ENCODE measurements at regions not wholly inside any gene's neighbourhood (a gene's known extent, or its start where the extent isn't known, plus 50 kb on each side); places are given as distances from the start of the nearest gene placed in this dataset. TPM values are rescaled to one million over a fixed set of nuclear protein-coding genes. Genes with fewer than 3 reads are reported as not detected.

GRCh38 chr15:62991698-62992097 lies 50.8 kb upstream of the TPM1 start:
- Mint-ChIP-seq H3K4me3 (no peak overlapping the region), H3K4me1 (no peaks in the 10 kb centered on the region), H3K27ac (no peak overlapping the region), H3K27me3 (peaks cover 24% of the 10 kb centered on the region), H3K9me3 (ENCODE audit: insufficient read depth) (no peaks in the 10 kb centered on the region)
- no CpG with 5 or more reads among the region's 2 CpGs for WGBS (ENCODE audit: insufficient coverage)
- H3K36me3 ChIP-seq (replicated peaks in 1 of 2; ENCODE audit: control extremely low read depth in 1 of 2, control insufficient read depth in 1 of 2, extremely low read depth in 1 of 2, insufficient read depth in 2 of 2, low read length in 1 of 2) = no peaks in the 10 kb centered on the region
- H3K27ac ChIP-seq (ENCODE audit: low read length in 2 of 2) = no peak overlapping the region
- no peaks in the 10 kb centered on the region for H3K79me2 ChIP-seq (ENCODE audit: control insufficient read depth, insufficient read depth, low read length)
- DNase-seq = no peak
- peaks cover 0 to 10% (median 3%) of the 10 kb centered on the region in 4 experiments for H3K27me3 ChIP-seq (replicated peaks in 1 of 4; ENCODE audit: control extremely low read depth in 1 of 4, control insufficient read depth in 3 of 4, insufficient read depth in 4 of 4, low read length in 3 of 4)
- no peak overlapping the region for H3K4me2 ChIP-seq (replicated peaks; ENCODE audit: low read depth, low read length, poor library complexity, severe bottlenecking)
- H3K9ac ChIP-seq (ENCODE audit: low read length) = no peak overlapping the region
- TF ChIP-seq CTCF (IDR thresholded peaks at IDR 0.05) (no peak), EZH2 (IDR thresholded peaks at IDR 0.05; ENCODE audit: borderline replicate concordance, insufficient read depth, low read depth, low read length, poor library complexity, severe bottlenecking) (no peak)
- ChIA-PET POLR2A (no interaction called here), CTCF (no interaction called here)
- intact Hi-C loops (cut with micrococcal nuclease) = no loop called here
- no peak overlapping the region for H2AFZ ChIP-seq (ENCODE audit: insufficient read depth, low read depth, low read length, poor library complexity, severe bottlenecking)
- H3K4me1 ChIP-seq (ENCODE audit: control insufficient read depth in 2 of 2, insufficient read depth in 2 of 2, low read length in 2 of 2) = no peaks in the 10 kb centered on the region
- no peak overlapping the region for H3K4me3 ChIP-seq (ENCODE audit: control extremely low read depth in 1 of 5, extremely low read depth in 1 of 5, insufficient read depth in 1 of 5, low read depth in 2 of 5, low read length in 4 of 5)
- H3K9me3 ChIP-seq (ENCODE audit: control extremely low read depth in 1 of 3, control insufficient read depth in 2 of 3, insufficient read depth in 1 of 3, low read length in 2 of 3) = no peaks in the 10 kb centered on the region
- no peaks in the 10 kb centered on the region for H4K20me1 ChIP-seq (ENCODE audit: control insufficient read depth, insufficient read depth, low read length, poor library complexity, severe bottlenecking)
- no peak for ATAC-seq (ENCODE audit: low read depth)

DNA sequence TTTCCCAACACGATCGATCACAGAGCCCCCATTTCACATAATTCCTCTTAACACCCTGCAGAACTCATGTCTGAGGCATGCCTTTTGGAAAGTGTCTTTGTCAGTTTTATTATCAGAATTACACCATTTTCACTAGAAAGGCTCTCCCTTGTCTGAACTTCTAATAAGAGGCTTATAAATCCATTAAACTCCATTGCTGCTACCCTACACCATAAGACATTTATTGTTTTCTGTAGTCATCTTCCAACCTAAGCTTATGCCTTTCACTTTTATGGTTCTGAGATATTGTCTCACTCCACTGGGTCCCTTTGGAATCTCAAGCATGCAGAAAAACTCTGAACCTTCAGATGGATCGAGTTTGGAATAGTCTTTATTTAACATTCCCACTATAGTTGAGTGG lies 50.2 kb upstream of the TPM1 start:
- Histone ChIP-seq H3K27ac (ENCODE audit: low read length in 2 of 2) (no peak overlapping the region), H3K4me1 (ENCODE audit: control insufficient read depth in 2 of 2, insufficient read depth in 2 of 2, low read length in 2 of 2) (no peaks in the 10 kb centered on the region), H3K79me2 (ENCODE audit: control insufficient read depth, insufficient read depth, low read length) (no peaks in the 10 kb centered on the region), H3K9ac (ENCODE audit: low read length) (no peak overlapping the region), H3K4me3 (ENCODE audit: control extremely low read depth in 1 of 5, extremely low read depth in 1 of 5, insufficient read depth in 1 of 5, low read depth in 2 of 5, low read length in 4 of 5) (no peak overlapping the region), H2AFZ (ENCODE audit: insufficient read depth, low read depth, low read length, poor library complexity, severe bottlenecking) (no peak overlapping the region), H3K36me3 (replicated peaks in 1 of 2; ENCODE audit: control extremely low read depth in 1 of 2, control insufficient read depth in 1 of 2, extremely low read depth in 1 of 2, insufficient read depth in 2 of 2, low read length in 1 of 2) (no peaks in the 10 kb centered on the region), H3K4me2 (replicated peaks; ENCODE audit: low read depth, low read length, poor library complexity, severe bottlenecking) (no peak overlapping the region), H4K20me1 (ENCODE audit: control insufficient read depth, insufficient read depth, low read length, poor library complexity, severe bottlenecking) (no peaks in the 10 kb centered on the region), H3K9me3 (ENCODE audit: control extremely low read depth in 1 of 3, control insufficient read depth in 2 of 3, insufficient read depth in 1 of 3, low read length in 2 of 3) (no peaks in the 10 kb centered on the region), H3K27me3 (replicated peaks in 1 of 4; ENCODE audit: control extremely low read depth in 1 of 4, control insufficient read depth in 3 of 4, insufficient read depth in 4 of 4, low read length in 3 of 4) (peaks cover 0 to 10% (median 3%) of the 10 kb centered on the region in 4 experiments)
- H3K4me1 Mint-ChIP-seq = no peaks in the 10 kb centered on the region
- ChIA-PET CTCF (no interaction called here), POLR2A (no interaction called here)
- DNase-seq (no peak), ATAC-seq (ENCODE audit: low read depth) (no peak)
- peaks cover 24% of the 10 kb centered on the region for H3K27me3 Mint-ChIP-seq
- no peak overlapping the region for H3K4me3 Mint-ChIP-seq
- H3K9me3 Mint-ChIP-seq (ENCODE audit: insufficient read depth) = no peaks in the 10 kb centered on the region
- TF ChIP-seq EZH2 (IDR thresholded peaks at IDR 0.05; ENCODE audit: borderline replicate concordance, insufficient read depth, low read depth, low read length, poor library complexity, severe bottlenecking) = no peak
- no peak for TF ChIP-seq CTCF (IDR thresholded peaks at IDR 0.05)
- intact Hi-C loops (cut with micrococcal nuclease) = no loop called here
- H3K27ac Mint-ChIP-seq = no peak overlapping the region
- no CpG with 5 or more reads among the region's 3 CpGs for WGBS (ENCODE audit: insufficient coverage)

Small RNA genes lying in the stretch of these regions (small RNA-seq; reads per million reads assigned to genes)
- gene MIR190A (ENCODE audit: insufficient read length, low read depth, low replicate concordance) = 1.1 reads per million
- not detected for gene MIR6085 (ENCODE audit: insufficient read length, low read depth, low replicate concordance)
- not detected for gene MIR8067 (ENCODE audit: insufficient read length, low read depth, low replicate concordance)
- gene RF00017 (ENCODE audit: insufficient read length, low read depth, low replicate concordance) = not detected

All from B cell (primary cell).